Fibroblast of lung (primary cell): ENCODE measurements at regions not wholly inside any gene's neighbourhood (a gene's known extent, or its start where the extent isn't known, plus 50 kb on each side); places are given as distances from the start of the nearest gene placed in this dataset.

ENCODE experiments used
- EZH2 ChIP-seq: IDR thresholded peaks from 2 replicates; pipeline ENCODE4 v1.5.1; 2012; ENCODE audit warnings: low read length, control low read depth, mild to moderate bottlenecking; ENCODE audit errors: missing control alignments
- TF ChIP-seq, protein P1 (sequence below), 2 donors: IDR thresholded peaks in 1 of 2; conservative IDR thresholded peaks in 1 of 2; 1 replicate in 1 of 2; 2 replicates in 1 of 2; pipeline ENCODE4 v1.5.1; 2011 to 2012; ENCODE audit warnings: low read length in 2 of 2, control low read depth in 1 of 2, inconsistent platforms in 1 of 2, low read depth in 1 of 2, mild to moderate bottlenecking in 1 of 2

DNA sequence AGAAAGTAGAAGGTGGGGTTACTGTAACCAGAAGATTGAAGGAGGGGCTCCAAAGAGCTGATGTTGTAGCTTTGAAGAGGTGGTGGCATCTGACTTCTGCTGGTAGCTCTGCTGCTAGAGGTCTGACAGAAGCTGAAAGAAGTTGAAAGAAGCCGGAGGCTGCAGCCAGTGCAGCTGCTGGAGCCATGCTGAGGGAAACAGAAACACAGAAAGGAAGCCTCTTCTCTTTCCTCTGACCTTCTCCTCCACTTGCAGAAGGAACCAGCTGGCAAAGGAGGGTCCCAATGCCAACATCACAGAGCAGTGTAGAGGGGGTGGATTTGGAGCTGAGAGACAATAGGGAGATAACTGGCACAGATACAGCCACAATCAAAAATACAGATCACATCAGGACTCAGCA lies 89.3 kb upstream of the HHIP start:
- TF ChIP-seq, protein P1, sequence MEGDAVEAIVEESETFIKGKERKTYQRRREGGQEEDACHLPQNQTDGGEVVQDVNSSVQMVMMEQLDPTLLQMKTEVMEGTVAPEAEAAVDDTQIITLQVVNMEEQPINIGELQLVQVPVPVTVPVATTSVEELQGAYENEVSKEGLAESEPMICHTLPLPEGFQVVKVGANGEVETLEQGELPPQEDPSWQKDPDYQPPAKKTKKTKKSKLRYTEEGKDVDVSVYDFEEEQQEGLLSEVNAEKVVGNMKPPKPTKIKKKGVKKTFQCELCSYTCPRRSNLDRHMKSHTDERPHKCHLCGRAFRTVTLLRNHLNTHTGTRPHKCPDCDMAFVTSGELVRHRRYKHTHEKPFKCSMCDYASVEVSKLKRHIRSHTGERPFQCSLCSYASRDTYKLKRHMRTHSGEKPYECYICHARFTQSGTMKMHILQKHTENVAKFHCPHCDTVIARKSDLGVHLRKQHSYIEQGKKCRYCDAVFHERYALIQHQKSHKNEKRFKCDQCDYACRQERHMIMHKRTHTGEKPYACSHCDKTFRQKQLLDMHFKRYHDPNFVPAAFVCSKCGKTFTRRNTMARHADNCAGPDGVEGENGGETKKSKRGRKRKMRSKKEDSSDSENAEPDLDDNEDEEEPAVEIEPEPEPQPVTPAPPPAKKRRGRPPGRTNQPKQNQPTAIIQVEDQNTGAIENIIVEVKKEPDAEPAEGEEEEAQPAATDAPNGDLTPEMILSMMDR (conservative IDR thresholded peaks at IDR 0.05 in 1 of 2, IDR thresholded peaks at IDR 0.05 in 1 of 2; ENCODE audit: low read depth in 1 of 2, low read length in 2 of 2): no peak
- TF ChIP-seq EZH2: no peak
